Ovary (tissue), 7 donors: ENCODE measurements at regions not wholly inside any gene's neighbourhood (a gene's known extent, or its start where the extent isn't known, plus 50 kb on each side); places are given as distances from the start of the nearest gene placed in this dataset.

Source experiments
- DNase-seq, 5 donors: peaks; one replicate each; pipeline ENCODE4 v3.0.0-alpha.2; 2019 to 2020
- H3K27ac ChIP-seq, 2 donors: fragments of 200-600 bp; one replicate each; pipeline versions ENCODE4 v1.5.1 to v1.8.0; 2019 to 2022
- H3K27me3 ChIP-seq: fragments of 200-600 bp; one replicate; pipeline ENCODE4 v1.8.0; 2022
- H3K36me3 ChIP-seq: fragments of 200-600 bp; sonication (generic); one replicate; pipeline ENCODE4 v1.5.1; 2019
- H3K4me1 ChIP-seq: one replicate; pipeline ENCODE4 v1.8.1; 2013; ENCODE audit warnings: mild to moderate bottlenecking, moderate library complexity; ENCODE audit not compliant: insufficient read depth
- H3K4me3 ChIP-seq: fragments of 200-600 bp; sonication (generic); one replicate; pipeline ENCODE4 v1.5.1; 2017
- H3K9me3 ChIP-seq, 2 donors: fragments of 200-600 bp in 1 of 2; sonication (generic) in 1 of 2; one replicate each; pipeline versions ENCODE4 v1.5.1 to v1.8.1; 2013 to 2019; ENCODE audit warnings: mild to moderate bottlenecking in 1 of 2, moderate library complexity in 1 of 2
- EP300 ChIP-seq: sonication (generic); formaldehyde crosslinking; IDR thresholded peaks from one replicate; pipeline ENCODE4 v1.6.1; 2017; ENCODE audit warnings: antibody characterized with exemption
- POLR2A ChIP-seq: fragments of 450-650 bp; IDR thresholded peaks from one replicate; pipeline ENCODE4 v1.6.1; 2017; ENCODE audit warnings: antibody characterized with exemption, mild to moderate bottlenecking, moderate library complexity
- WGBS, 3 donors: extraction: QIAGEN DNeasy Blood & Tissue Kit in 1 of 3; methylation state at CpG; one replicate each; pipeline versions ENCODE4 v1.1.5 to v1.1.7; 2013 to 2017; 5-methylcytosine and 5-hydroxymethylcytosine counted together
- intact Hi-C, 4 donors: fragments of 100-400 bp; cut with DNase I; formaldehyde crosslinking; loops; one replicate each; pipeline versions ENCODE4 v1.11.0 to v1.15.1; 2022 to 2023
- TF ChIP-seq, protein P1 (sequence below), 3 donors: fragments of 450-650 bp in 2 of 3; fragments of 200-600 bp in 1 of 3; IDR thresholded peaks; one replicate each; pipeline versions ENCODE4 v1.5.1 to v1.8.0; 2016 to 2022; ENCODE audit warnings: antibody characterized with exemption in 3 of 3, mild to moderate bottlenecking in 1 of 3
- donor health status: DM: no; HTN: no; CAD: no; lungs with moderate emphysema.
- donor health status: DM: no; HTN: no; CAD: no.
- donor health status: Bipolar disorder and iron deficiency.
- donor health status: DM: no; HTN: no; CAD: no.
- donor health status: DM: yes; HTN: yes; CAD: no.

DNA sequence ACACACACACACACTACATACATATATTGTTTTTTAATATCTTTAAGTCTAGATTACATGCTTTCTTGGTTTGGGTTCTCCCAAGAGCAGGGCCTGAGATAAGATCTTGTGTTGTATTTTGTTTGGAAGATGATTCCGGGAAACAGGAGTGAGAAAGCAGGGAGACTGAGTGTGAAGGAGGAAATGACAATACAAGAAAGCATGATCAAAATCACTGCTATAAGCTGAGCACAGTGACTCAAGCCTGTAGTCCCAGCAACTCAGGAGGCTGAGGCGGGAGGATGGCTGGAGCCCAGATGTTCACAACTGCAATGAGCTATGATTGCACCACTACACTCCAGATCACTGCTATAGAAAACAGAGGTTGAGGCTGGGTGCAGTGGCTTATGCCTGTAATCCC is 267.6 kb downstream of the SKIDA1 start:
- 81 to 91% (median 90%) methylated on average over 2 of the region's 2 CpGs for WGBS, 3 donors

DNA sequence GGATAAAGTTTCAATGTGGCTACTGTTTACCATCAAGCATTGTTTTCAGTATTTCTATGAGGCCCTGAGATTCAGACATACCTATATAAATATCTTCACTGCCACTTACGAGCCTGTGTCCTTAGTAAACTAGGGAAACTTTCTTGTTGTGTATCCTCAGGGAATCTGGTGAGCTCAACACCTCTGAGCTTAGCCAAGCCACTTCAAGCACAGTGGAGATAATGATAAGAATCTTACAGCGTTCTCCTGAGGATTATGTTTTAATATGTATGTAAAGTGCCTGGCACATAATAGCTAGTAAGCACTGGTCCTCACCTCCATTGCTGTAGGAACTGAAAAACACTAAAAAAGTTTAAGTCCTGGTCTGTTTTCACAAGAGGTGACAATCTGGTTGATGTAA is 268.3 kb downstream of the SKIDA1 start:
- Histone ChIP-seq H3K36me3 (no peaks in the 10 kb centered on the region), H3K27me3 (no peaks in the 10 kb centered on the region), H3K4me3 (no peak overlapping the region), H3K27ac (no peak overlapping the region), H3K9me3 (no peaks in the 10 kb centered on the region), H3K4me1 (peaks cover 2% of the 10 kb centered on the region)
- TF ChIP-seq EP300 (no peak), POLR2A (no peak)
- TF ChIP-seq, protein P1, sequence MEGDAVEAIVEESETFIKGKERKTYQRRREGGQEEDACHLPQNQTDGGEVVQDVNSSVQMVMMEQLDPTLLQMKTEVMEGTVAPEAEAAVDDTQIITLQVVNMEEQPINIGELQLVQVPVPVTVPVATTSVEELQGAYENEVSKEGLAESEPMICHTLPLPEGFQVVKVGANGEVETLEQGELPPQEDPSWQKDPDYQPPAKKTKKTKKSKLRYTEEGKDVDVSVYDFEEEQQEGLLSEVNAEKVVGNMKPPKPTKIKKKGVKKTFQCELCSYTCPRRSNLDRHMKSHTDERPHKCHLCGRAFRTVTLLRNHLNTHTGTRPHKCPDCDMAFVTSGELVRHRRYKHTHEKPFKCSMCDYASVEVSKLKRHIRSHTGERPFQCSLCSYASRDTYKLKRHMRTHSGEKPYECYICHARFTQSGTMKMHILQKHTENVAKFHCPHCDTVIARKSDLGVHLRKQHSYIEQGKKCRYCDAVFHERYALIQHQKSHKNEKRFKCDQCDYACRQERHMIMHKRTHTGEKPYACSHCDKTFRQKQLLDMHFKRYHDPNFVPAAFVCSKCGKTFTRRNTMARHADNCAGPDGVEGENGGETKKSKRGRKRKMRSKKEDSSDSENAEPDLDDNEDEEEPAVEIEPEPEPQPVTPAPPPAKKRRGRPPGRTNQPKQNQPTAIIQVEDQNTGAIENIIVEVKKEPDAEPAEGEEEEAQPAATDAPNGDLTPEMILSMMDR (IDR thresholded peaks at IDR 0.05), result no peak
- intact Hi-C loops, result no loop called here
- DNase-seq, result no peak
- 94 to 99% (median 94%) methylated on average over 2 of the region's 2 CpGs for WGBS, 3 donors

More for the DNA sequence above, 267.6 kb downstream of the SKIDA1 start:
- no peak overlapping the region for H3K4me3 ChIP-seq
- TF ChIP-seq EP300 (no peak), POLR2A (no peak)
- TF ChIP-seq, protein P1 (IDR thresholded peaks at IDR 0.05), result no peak
- H3K9me3 ChIP-seq, result no peaks in the 10 kb centered on the region
- H3K27me3 ChIP-seq, result no peaks in the 10 kb centered on the region
- intact Hi-C loops, result no loop called here
- no peak for DNase-seq
- H3K4me1 ChIP-seq, result peaks cover 2% of the 10 kb centered on the region
- no peak overlapping the region for H3K27ac ChIP-seq
- no peaks in the 10 kb centered on the region for H3K36me3 ChIP-seq

DNA sequence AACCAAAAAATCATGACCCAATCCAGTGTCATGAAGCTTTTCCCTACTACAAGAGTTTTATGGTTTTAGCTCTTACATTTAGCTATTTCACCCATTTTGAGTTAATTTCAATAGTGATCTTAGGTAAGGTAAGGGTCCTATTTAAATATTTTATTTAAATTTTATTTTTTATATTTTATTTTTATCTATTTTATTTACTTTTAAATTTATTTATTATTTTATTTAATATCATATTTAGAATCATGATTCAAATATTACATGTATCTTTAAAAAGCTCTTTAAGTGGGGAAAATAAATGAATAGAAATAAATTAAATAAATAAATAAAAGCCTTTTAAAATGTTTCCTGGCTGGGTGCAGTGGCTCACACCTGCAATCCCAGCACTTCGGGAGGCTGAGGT is 276.0 kb downstream of the SKIDA1 start:
- Histone ChIP-seq H3K9me3 (no peaks in the 10 kb centered on the region), H3K27me3 (no peaks in the 10 kb centered on the region), H3K4me1 (no peaks in the 10 kb centered on the region), H3K4me3 (no peak overlapping the region), H3K27ac (no peak overlapping the region), H3K36me3 (no peaks in the 10 kb centered on the region)
- 85 to 97% (median 93%) methylated on average over 1 of the region's 1 CpG for WGBS, 3 donors
- TF ChIP-seq EP300 (no peak), POLR2A (no peak)
- TF ChIP-seq, protein P1 (IDR thresholded peaks at IDR 0.05), result no peak
- intact Hi-C loops, result no loop called here
- DNase-seq, result no peak

DNA sequence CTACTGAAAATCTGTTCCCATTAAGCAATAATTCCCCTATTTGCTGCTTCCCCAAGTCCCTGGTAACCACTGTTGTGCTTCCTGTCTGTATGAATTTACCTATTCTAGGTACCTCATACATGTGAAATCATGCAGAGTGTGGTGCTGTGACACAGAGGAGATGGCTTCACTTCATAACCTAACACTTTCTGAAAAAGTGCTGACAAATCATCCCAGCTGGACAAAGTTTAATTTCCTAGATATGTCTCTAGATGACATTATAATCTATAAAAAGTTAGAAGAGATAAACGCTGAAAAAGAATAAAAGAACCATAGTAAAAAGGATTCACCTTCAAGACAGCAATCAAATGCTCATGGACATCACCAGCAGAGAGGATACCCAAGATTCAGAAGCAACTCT is 277.9 kb downstream of the SKIDA1 start:
- TF ChIP-seq POLR2A (no peak), EP300 (no peak)
- TF ChIP-seq, protein P1 (IDR thresholded peaks at IDR 0.05), result no peak

More for the DNA sequence above, 277.9 kb downstream of the SKIDA1 start:
- Histone ChIP-seq H3K4me3 (no peak overlapping the region), H3K4me1 (no peaks in the 10 kb centered on the region), H3K36me3 (no peaks in the 10 kb centered on the region), H3K27me3 (no peaks in the 10 kb centered on the region), H3K27ac (no peak overlapping the region), H3K9me3 (no peaks in the 10 kb centered on the region)
- no peak for DNase-seq
- WGBS, 3 donors, result 80 to 93% (median 83%) methylated on average over 1 of the region's 1 CpG
- intact Hi-C loops, result no loop called here
